Chondrocyte (in vitro differentiated cells): ENCODE measurements at regions not wholly inside any gene's neighbourhood (a gene's known extent, or its start where the extent isn't known, plus 50 kb on each side); places are given as distances from the start of the nearest gene placed in this dataset.

Experiments used
- DNase-seq: peaks from one replicate; pipeline ENCODE4 v3.0.0; 2021; ENCODE audit warnings: mixed read lengths, low spot score
- H3K27ac Mint-ChIP-seq: one replicate; pipeline ENCODE4 v1.8.0; 2021; ENCODE audit warnings: mild to moderate bottlenecking, moderate library complexity, mixed read lengths; ENCODE audit not compliant: unreplicated experiment
- H3K27me3 Mint-ChIP-seq: 2 replicates; pipeline ENCODE4 v1.8.0; 2021; ENCODE audit warnings: low read depth, mixed read lengths
- H3K36me3 Mint-ChIP-seq: 2 replicates; pipeline ENCODE4 v1.8.0; 2021; ENCODE audit warnings: low read depth, mixed read lengths
- H3K4me1 Mint-ChIP-seq: 2 replicates; pipeline ENCODE4 v1.8.0; 2021; ENCODE audit warnings: low read depth, mild to moderate bottlenecking, mixed read lengths
- H3K4me3 Mint-ChIP-seq: one replicate; pipeline ENCODE4 v1.8.0; 2021; ENCODE audit warnings: mild to moderate bottlenecking, moderate library complexity, mixed read lengths; ENCODE audit not compliant: unreplicated experiment
- H3K9me3 Mint-ChIP-seq: 2 replicates; pipeline ENCODE4 v1.8.0; 2021; ENCODE audit warnings: low read depth, mixed read lengths
- TF ChIP-seq, protein P1 (sequence below): fragments of 200-600 bp; sonication (generic); IDR thresholded peaks from 2 replicates; pipeline ENCODE4 v1.5.0; 2021; ENCODE audit warnings: antibody characterized with exemption, mild to moderate bottlenecking, moderate library complexity

DNA sequence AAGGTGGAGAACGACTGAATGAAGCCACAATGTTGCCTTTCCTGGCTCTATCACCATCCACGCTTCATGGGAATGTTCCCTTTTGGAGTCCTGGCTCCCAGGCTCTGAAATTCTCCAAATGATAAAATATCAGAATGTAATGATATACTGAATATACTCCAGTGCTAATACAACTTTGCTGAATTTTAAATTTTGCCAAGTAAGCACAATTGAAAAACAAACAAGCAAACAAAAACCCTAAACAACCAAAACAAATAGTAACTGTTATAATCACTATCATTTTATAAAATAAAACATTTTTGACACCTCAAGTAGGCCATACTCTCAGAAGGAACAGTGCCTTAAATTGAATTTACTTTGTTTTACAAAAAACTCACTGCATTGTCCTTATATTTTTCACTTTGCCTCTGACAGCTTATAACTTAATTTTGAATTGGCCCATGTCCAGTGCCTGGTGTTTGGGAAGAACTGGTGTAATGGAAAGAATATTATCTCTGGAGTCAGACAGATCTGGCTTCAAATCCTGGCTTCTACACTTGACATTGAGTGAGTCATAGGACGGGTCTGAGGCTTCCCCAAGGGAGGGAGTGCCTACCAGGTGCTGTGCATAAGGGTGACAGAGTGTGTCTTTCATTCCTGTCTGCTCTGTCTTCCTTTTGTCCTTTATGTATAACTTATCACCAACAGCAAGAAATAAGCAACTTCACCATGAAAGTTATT is 698.3 kb downstream of the EPM2A start:
- TF ChIP-seq, protein P1, sequence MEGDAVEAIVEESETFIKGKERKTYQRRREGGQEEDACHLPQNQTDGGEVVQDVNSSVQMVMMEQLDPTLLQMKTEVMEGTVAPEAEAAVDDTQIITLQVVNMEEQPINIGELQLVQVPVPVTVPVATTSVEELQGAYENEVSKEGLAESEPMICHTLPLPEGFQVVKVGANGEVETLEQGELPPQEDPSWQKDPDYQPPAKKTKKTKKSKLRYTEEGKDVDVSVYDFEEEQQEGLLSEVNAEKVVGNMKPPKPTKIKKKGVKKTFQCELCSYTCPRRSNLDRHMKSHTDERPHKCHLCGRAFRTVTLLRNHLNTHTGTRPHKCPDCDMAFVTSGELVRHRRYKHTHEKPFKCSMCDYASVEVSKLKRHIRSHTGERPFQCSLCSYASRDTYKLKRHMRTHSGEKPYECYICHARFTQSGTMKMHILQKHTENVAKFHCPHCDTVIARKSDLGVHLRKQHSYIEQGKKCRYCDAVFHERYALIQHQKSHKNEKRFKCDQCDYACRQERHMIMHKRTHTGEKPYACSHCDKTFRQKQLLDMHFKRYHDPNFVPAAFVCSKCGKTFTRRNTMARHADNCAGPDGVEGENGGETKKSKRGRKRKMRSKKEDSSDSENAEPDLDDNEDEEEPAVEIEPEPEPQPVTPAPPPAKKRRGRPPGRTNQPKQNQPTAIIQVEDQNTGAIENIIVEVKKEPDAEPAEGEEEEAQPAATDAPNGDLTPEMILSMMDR = no peak
- H3K4me1 Mint-ChIP-seq = peaks cover 32% of the 10 kb centered on the region
- no peak overlapping the region for H3K4me3 Mint-ChIP-seq
- no peak for DNase-seq
- no peak overlapping the region for H3K27ac Mint-ChIP-seq
- H3K27me3 Mint-ChIP-seq = no peaks in the 10 kb centered on the region
- peaks cover 3% of the 10 kb centered on the region for H3K9me3 Mint-ChIP-seq
- H3K36me3 Mint-ChIP-seq = peaks cover 1% of the 10 kb centered on the region

DNA sequence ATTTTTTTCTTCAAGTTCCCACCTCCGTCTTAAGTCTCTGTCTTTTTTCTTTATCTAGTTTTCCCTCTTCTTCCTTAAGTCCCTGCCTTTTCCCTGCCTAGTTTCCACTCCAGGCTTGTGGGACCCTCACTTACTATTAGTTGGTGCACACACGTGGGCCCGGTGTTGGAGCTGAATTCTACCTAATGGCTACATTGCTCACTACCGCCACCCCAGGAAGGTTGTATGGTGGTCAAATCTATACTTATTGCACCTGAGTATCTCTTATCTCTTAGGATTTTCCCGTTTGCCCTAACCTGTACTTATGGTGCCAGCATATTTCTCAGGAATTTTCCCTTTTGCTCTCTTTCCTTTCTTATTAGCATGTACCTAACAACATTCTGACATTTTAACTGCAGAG is 692.8 kb downstream of the EPM2A start:
- no peak for DNase-seq
- H3K27ac Mint-ChIP-seq = no peak overlapping the region
- peaks cover 3% of the 10 kb centered on the region for H3K9me3 Mint-ChIP-seq
- no peaks in the 10 kb centered on the region for H3K27me3 Mint-ChIP-seq
- TF ChIP-seq, protein P1 = peak; percentile 28
- H3K4me1 Mint-ChIP-seq = peaks cover 7% of the 10 kb centered on the region
- no peaks in the 10 kb centered on the region for H3K36me3 Mint-ChIP-seq
- H3K4me3 Mint-ChIP-seq = no peak overlapping the region

DNA sequence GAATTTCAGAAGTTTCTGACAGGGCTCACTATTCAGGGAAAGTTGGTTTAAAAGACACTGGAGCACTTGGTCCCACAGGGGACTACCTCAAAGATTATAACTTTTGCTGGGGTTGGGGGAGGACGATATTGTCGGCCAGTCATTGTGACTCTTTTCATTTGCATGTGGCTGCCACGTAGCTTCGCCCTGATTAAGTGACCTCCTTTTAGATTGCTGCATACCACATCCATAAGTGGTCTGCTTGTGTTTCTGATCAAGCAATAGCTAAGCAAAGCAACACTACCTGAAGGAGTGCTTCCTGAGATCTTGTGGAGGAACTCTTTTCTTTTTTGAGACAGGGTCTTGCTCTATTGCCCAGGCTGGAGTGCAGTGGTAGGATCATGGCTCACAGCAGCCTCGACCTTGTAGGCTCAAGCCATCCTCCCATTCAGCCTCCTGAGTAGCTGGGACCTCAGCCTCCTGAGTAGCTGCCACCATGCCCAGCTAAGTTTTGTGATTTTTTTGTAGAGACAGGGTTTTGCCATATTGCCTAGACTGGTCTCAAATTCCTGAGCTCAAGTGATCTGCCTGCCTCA is 691.3 kb downstream of the EPM2A start:
- H3K27me3 Mint-ChIP-seq = no peaks in the 10 kb centered on the region
- peaks cover 7% of the 10 kb centered on the region for H3K4me1 Mint-ChIP-seq
- DNase-seq = no peak
- H3K4me3 Mint-ChIP-seq = no peak overlapping the region
- no peaks in the 10 kb centered on the region for H3K36me3 Mint-ChIP-seq
- no peak overlapping the region for H3K27ac Mint-ChIP-seq
- H3K9me3 Mint-ChIP-seq = peaks cover 3% of the 10 kb centered on the region
- TF ChIP-seq, protein P1 = no peak

DNA sequence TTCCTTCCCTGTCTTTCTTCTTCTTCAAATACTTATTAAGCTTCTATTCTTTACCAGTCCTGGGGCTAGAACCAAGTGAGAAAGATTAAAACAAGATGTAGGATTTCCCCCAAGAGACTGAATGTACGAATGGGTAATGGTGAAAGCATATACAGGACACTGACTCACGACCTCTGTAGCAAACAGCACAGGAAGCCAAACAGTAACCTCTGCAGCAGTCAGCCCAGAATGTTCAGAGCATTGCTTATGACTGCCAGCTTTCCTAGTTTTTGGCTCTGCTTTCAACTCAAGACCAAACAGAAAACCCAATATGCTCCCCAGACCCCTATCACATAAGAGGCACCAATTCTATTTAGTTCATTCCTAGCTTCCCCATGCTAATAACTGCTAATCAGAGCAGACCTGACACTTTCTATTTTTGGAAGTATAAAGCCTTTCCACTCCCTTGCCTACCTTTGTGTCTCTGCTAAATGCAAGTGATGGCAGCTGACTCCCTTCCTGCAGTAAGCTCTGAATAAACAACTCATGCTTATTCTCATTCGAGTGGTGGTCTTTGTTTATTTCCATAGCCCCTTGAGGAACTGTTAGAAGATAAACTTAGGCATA is 690.6 kb downstream of the EPM2A start:
- Mint-ChIP-seq H3K27me3 (no peaks in the 10 kb centered on the region), H3K9me3 (peaks cover 3% of the 10 kb centered on the region), H3K4me3 (no peak overlapping the region), H3K27ac (no peak overlapping the region), H3K36me3 (no peaks in the 10 kb centered on the region), H3K4me1 (peaks cover 7% of the 10 kb centered on the region)
- TF ChIP-seq, protein P1 = no peak
- DNase-seq = no peak

DNA sequence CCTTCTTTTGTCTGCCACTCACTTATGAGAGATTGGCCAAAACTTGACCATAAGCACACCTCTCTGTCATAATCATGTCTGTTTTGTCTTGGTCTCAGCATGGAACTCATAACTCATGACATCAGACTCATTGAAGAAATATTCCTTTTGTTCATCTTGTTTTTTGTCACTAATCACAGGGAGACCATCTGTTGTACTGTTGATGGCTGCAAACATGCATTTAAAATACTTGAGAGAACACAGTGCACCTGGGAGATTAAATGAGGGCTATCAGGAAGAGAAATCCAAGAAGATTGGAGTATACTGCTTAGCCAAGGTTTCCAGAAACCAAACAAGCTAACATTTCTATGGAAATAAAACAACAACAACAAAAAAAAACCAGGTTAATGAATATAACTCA is 689.7 kb downstream of the EPM2A start:
- TF ChIP-seq, protein P1 = no peak
- Mint-ChIP-seq H3K27me3 (no peaks in the 10 kb centered on the region), H3K4me1 (peaks cover 7% of the 10 kb centered on the region), H3K36me3 (no peaks in the 10 kb centered on the region), H3K27ac (no peak overlapping the region), H3K9me3 (peaks cover 3% of the 10 kb centered on the region), H3K4me3 (no peak overlapping the region)
- no peak for DNase-seq
